Sigmoid colon (tissue), 6 donors: ENCODE measurements at regions not wholly inside any gene's neighbourhood (a gene's known extent, or its start where the extent isn't known, plus 50 kb on each side); places are given as distances from the start of the nearest gene placed in this dataset.

Experiments
- DNase-seq: peaks from one replicate; pipeline ENCODE4 v3.0.0-alpha.2; 2019
- H3K27ac ChIP-seq, 4 donors: fragments of 200-600 bp; sonication (generic); one replicate each; pipeline ENCODE4 v1.5.1; 2016 to 2019; ENCODE audit warnings: mild to moderate bottlenecking in 1 of 4
- H3K27me3 ChIP-seq, 3 donors: fragments of 200-600 bp; sonication (generic); one replicate each; pipeline ENCODE4 v1.5.1; 2019; ENCODE audit warnings: mild to moderate bottlenecking in 1 of 3
- H3K36me3 ChIP-seq, 4 donors: fragments of 200-600 bp; sonication (generic); one replicate each; pipeline ENCODE4 v1.5.1; 2016 to 2019
- H3K4me1 ChIP-seq, 4 donors: fragments of 200-600 bp; sonication (generic); one replicate each; pipeline ENCODE4 v1.5.1; 2017 to 2019
- H3K4me3 ChIP-seq, 4 donors: fragments of 200-600 bp; sonication (generic); one replicate each; pipeline ENCODE4 v1.5.1; 2017 to 2019; ENCODE audit warnings: mild to moderate bottlenecking in 2 of 4, moderate library complexity in 1 of 4
- H3K9me3 ChIP-seq, 4 donors: fragments of 200-600 bp in 3 of 4; sonication (generic) in 3 of 4; one replicate each; pipeline versions ENCODE4 v1.5.1 to v1.6.1; 2013 to 2019
- EP300 ChIP-seq, 4 donors: sonication (generic); formaldehyde crosslinking; IDR thresholded peaks; one replicate each; pipeline ENCODE4 v1.6.1; 2017; ENCODE audit warnings: antibody characterized with exemption in 4 of 4
- POLR2A ChIP-seq, 2 donors: fragments of 450-650 bp; IDR thresholded peaks; one replicate each; pipeline ENCODE4 v1.6.1; 2016; ENCODE audit warnings: antibody characterized with exemption in 2 of 2, mild to moderate bottlenecking in 2 of 2, moderate library complexity in 2 of 2
- POLR2AphosphoS5 ChIP-seq, 4 donors: sonication (generic); formaldehyde crosslinking; IDR thresholded peaks; one replicate each; pipeline ENCODE4 v1.6.1; 2017; ENCODE audit warnings: antibody characterized with exemption in 4 of 4
- WGBS, 2 donors: extraction: QIAGEN DNeasy Blood & Tissue Kit; methylation state at CpG; one replicate each; pipeline ENCODE4 v1.1.7; 2013; 5-methylcytosine and 5-hydroxymethylcytosine counted together
- intact Hi-C: fragments of 100-400 bp; cut with DNase I; formaldehyde crosslinking; loops from one replicate; pipeline ENCODE4 v1.15.1; 2023
- TF ChIP-seq, protein P1 (sequence below), 4 experiments: fragments of 450-650 bp in 3 of 4; fragments of 200-600 bp in 1 of 4; IDR thresholded peaks; one replicate each; pipeline ENCODE4 v1.5.1; 2016 to 2019; ENCODE audit warnings: antibody characterized with exemption in 4 of 4, mild to moderate bottlenecking in 3 of 4, moderate library complexity in 2 of 4
- donor health status: healthy with polysubstance abuse.
- donor health status: healthy.

DNA sequence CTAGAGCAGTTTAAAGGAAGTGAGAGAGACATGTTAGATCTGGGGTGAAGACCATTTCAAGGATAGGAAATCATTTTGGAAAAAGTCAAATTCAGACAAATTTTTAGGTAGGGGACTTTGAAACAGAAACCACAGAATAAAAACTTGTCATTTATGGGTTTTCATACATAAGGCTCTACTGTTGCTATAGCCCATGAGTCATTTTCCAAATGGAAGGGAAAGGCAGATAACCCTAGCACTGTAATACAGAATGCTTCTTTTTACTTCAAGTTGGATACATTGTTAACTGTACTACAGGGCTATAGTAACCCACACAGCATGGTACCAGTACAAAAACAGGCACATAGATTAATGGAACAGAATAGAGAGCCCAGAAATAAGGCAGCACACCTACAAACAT, 455.4 kb downstream of the EBF1 start:
- H3K4me1 ChIP-seq = peaks cover 0 to 5% (median 2%) of the 10 kb centered on the region in 4 donors
- H3K9me3 ChIP-seq = no peaks in the 10 kb centered on the region
- TF ChIP-seq, protein P1, sequence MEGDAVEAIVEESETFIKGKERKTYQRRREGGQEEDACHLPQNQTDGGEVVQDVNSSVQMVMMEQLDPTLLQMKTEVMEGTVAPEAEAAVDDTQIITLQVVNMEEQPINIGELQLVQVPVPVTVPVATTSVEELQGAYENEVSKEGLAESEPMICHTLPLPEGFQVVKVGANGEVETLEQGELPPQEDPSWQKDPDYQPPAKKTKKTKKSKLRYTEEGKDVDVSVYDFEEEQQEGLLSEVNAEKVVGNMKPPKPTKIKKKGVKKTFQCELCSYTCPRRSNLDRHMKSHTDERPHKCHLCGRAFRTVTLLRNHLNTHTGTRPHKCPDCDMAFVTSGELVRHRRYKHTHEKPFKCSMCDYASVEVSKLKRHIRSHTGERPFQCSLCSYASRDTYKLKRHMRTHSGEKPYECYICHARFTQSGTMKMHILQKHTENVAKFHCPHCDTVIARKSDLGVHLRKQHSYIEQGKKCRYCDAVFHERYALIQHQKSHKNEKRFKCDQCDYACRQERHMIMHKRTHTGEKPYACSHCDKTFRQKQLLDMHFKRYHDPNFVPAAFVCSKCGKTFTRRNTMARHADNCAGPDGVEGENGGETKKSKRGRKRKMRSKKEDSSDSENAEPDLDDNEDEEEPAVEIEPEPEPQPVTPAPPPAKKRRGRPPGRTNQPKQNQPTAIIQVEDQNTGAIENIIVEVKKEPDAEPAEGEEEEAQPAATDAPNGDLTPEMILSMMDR (IDR thresholded peaks at IDR 0.05) = no peak
- TF ChIP-seq POLR2A (IDR thresholded peaks at IDR 0.05) (no peak), POLR2AphosphoS5 (IDR thresholded peaks at IDR 0.05) (no peak), EP300 (IDR thresholded peaks at IDR 0.05) (no peak)
- intact Hi-C loops = no loop called here
- no peaks in the 10 kb centered on the region for H3K27me3 ChIP-seq
- DNase-seq = no peak
- H3K4me3 ChIP-seq = no peak overlapping the region
- H3K36me3 ChIP-seq = no peaks in the 10 kb centered on the region
- no peak overlapping the region for H3K27ac ChIP-seq

DNA sequence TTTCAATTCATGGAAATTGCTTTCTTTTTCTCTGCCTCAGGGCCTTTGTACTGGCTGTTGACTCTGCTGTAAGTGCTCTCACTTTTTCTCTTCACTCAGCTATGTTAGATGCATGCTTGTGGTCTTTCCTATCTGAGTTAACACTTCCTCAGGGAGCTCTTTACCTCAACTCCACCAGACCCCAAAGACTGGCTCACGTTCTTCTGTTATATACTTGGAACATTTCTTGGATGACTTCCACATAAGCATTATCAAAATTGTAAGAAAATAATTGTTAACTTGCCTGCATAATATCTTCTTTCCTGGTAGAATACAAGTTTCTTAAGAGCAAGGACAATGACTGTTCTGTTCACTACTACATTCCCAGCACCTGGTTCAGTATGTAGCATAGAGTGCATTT, 455.9 kb downstream of the EBF1 start:
- intact Hi-C loops = no loop called here
- H3K4me1 ChIP-seq = peaks cover 0 to 5% (median 2%) of the 10 kb centered on the region in 4 donors
- no peak overlapping the region for H3K27ac ChIP-seq
- no peaks in the 10 kb centered on the region for H3K36me3 ChIP-seq
- H3K4me3 ChIP-seq = no peak overlapping the region
- no peak for DNase-seq
- TF ChIP-seq POLR2A (IDR thresholded peaks at IDR 0.05) = no peak
- TF ChIP-seq POLR2AphosphoS5 (IDR thresholded peaks at IDR 0.05) = no peak
- no peak for TF ChIP-seq EP300 (IDR thresholded peaks at IDR 0.05)
- TF ChIP-seq, protein P1 (IDR thresholded peaks at IDR 0.05) = no peak
- WGBS, 2 donors = 79 to 88% methylated on average over 1 of the region's 1 CpG
- no peaks in the 10 kb centered on the region for H3K9me3 ChIP-seq
- no peaks in the 10 kb centered on the region for H3K27me3 ChIP-seq

DNA sequence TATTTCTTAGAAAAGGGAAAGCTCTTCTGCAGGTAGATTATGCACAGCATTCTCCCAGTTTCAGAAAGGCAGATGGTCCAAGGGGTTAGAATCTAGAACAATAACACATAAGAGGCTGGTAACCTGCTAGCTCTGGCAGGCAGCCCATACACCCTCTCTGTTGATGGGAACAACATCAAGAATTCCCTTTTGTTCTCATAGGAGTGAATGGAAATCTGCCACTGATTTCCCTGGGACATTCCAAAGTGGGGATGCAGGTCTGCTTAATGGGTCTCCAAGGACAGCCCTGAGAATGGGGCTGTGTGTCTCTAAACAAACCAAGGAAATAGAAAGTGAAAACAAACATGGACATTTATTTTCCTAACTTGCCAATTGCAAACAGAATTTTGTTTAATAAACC, 456.8 kb downstream of the EBF1 start:
- intact Hi-C loops = no loop called here
- H3K27ac ChIP-seq = no peak overlapping the region
- H3K9me3 ChIP-seq = no peaks in the 10 kb centered on the region
- H3K36me3 ChIP-seq = no peaks in the 10 kb centered on the region
- no peaks in the 10 kb centered on the region for H3K27me3 ChIP-seq
- H3K4me3 ChIP-seq = no peak overlapping the region
- peaks cover 0 to 5% (median 2%) of the 10 kb centered on the region in 4 donors for H3K4me1 ChIP-seq
- TF ChIP-seq, protein P1 (IDR thresholded peaks at IDR 0.05) = no peak
- TF ChIP-seq EP300 (IDR thresholded peaks at IDR 0.05) (no peak), POLR2A (IDR thresholded peaks at IDR 0.05) (no peak), POLR2AphosphoS5 (IDR thresholded peaks at IDR 0.05) (no peak)
- no peak for DNase-seq

DNA sequence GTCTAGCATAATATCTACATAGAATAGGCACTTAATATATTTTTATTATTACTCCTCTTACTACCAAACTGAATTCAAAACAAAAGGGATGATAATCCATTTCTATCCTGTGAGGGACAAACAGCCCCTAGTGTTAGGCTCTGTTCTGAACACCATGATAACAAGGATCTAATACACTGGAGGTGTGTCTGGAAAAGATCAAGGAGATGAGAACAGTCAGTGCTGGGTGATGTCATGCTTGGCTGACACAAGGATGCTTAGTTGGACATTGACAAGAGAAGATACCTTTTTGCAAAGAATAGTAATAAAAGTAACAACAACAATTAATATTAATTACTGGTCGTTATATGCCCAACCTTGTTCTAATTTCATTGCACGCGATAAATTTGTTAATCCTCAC, 458.7 kb downstream of the EBF1 start:
- 82 to 94% methylated on average over 3 of the region's 3 CpGs for WGBS, 2 donors
- no peaks in the 10 kb centered on the region for H3K9me3 ChIP-seq
- no peak for DNase-seq
- intact Hi-C loops = no loop called here
- no peaks in the 10 kb centered on the region for H3K36me3 ChIP-seq
- H3K4me1 ChIP-seq = peaks cover 0 to 5% (median 2%) of the 10 kb centered on the region in 4 donors
- no peaks in the 10 kb centered on the region for H3K27me3 ChIP-seq
- H3K27ac ChIP-seq = no peak overlapping the region
- TF ChIP-seq POLR2AphosphoS5 (IDR thresholded peaks at IDR 0.05) (no peak), POLR2A (IDR thresholded peaks at IDR 0.05) (no peak), EP300 (IDR thresholded peaks at IDR 0.05) (no peak)
- TF ChIP-seq, protein P1 (IDR thresholded peaks at IDR 0.05) = no peak
- no peak overlapping the region for H3K4me3 ChIP-seq

DNA sequence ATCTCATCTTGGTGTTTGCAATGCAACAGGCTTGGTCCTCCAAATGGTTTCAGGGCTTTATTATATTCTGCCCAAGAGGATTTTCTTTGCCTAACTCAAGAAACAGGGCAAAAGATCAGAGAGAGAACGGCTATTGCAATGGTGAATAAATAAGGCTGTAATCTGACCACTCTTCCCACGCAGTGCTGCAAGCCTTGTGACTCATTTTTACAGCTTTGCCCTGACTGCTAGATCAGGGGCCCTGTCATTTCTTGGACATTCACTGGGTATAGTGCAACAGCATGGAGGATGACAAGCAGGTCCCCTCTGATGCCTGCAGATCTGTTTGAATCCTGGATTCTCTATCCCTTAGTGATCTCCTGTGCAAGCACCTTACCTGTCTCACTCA, 459.1 kb downstream of the EBF1 start:
- Histone ChIP-seq H3K36me3 (no peaks in the 10 kb centered on the region), H3K9me3 (no peaks in the 10 kb centered on the region), H3K27me3 (no peaks in the 10 kb centered on the region), H3K4me3 (no peak overlapping the region), H3K27ac (no peak overlapping the region), H3K4me1 (peaks cover 0 to 5% (median 2%) of the 10 kb centered on the region in 4 donors)
- DNase-seq = no peak
- TF ChIP-seq EP300 (IDR thresholded peaks at IDR 0.05) (no peak), POLR2A (IDR thresholded peaks at IDR 0.05) (no peak)
- whole genome bisulfite sequencing, 2 donors = 27 to 76% methylated on average over 2 of the region's 2 CpGs
- intact Hi-C loops = no loop called here
